ENCODE measurements at regions not wholly inside any gene's neighbourhood (a gene's known extent, or its start where the extent isn't known, plus 50 kb on each side); places are given as distances from the start of the nearest gene placed in this dataset.
"Not testable (repeated sequence)": the region's sequence is repeated elsewhere in the genome, so short reads cannot be mapped to it uniquely, and the experiment has no call there.

DNA sequence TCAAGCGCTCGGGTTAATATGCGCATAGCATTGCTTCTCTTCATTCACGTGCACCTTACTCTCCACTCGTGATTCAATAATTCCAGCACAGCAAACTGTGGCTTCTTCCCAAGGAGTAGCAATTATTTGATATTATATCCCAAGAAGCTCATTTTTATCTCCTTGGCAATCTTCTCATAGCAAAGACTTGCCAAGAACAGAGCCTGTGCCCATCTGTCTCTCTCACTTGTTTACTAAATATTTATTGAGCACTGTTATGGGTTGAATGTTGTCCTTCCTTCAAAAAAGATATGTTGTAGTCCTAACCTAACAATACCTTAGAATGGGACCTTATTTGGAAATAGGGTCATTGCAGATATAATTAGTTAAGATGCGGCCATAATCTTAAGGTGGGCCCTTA is 233.7 kb downstream of the TFCP2L1 start:
- H3K27ac ChIP-seq (ENCODE audit: low read depth, low read length): no peak overlapping the region
- WGBS, 3 donors: 72 to 80% (median 76%) methylated on average over 6 of the region's 6 CpGs

DNA sequence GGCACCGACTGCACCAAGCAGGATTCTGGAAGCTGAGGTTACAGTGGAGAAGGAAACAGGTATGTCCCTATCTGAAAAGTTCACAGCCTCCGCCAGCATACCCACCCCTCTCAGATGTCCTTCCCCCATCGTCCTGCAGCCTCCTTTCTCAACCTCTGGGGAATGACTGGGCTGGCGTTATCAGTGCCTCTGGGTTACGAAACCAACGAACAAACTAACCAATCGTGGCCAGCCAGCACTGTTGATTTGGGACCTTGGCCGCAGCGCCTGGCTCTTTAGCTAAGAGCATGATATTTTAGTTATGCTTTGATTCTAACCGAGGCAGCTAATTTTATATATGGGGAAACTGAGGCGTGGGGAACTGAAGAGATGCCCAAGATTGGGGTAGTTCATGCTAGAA is 233.0 kb downstream of the TFCP2L1 start:
- WGBS, 3 donors: 56 to 71% (median 69%) methylated on average over 11 of the region's 11 CpGs
- H3K27ac ChIP-seq (ENCODE audit: low read depth, low read length): no peak overlapping the region

DNA sequence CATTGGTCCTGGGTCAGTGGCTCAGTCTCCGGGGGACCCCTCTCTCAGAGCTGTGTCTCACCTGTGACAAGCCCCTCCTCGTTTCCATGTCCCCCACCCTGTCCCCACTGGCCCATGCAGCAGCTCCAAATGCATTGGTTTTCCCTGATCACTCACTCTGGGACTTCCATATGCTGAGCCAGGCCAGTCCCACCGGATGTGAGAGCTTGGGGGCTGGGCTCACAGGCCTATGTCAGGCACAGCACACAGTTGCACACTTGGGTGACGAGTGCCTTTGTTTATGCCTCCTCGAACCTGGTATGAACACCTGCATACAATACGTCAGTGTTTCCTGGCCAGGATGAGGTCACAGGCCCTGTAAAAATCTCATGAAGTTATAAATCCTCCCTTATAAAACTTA is 232.5 kb downstream of the TFCP2L1 start:
- WGBS, 3 donors: 57 to 69% (median 68%) methylated on average over 6 of the region's 6 CpGs
- H3K27ac ChIP-seq (ENCODE audit: low read depth, low read length): no peak overlapping the region

DNA sequence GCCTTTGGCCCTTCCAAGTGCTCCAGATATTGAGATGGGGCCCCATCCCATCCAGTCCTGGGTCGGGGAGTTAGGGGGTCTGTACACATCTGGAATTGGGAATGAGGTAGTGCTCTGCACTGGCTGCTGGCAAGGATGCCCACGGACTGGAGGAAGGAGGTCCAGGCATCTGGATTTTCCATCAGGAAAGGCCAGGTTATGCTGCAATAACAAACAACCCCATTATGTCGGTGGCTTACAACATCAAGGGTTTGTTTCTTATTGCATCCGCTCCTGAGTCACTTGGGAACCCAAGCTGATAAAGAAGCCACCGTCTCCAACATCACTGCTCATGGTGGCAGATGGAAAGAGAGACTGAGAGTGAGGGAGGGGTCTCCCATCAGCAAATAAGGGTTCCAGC is 229.9 kb downstream of the TFCP2L1 start:
- no peak overlapping the region for H3K27ac ChIP-seq (ENCODE audit: low read depth, low read length)
- 87 to 91% (median 91%) methylated on average over 5 of the region's 5 CpGs for WGBS, 3 donors

DNA sequence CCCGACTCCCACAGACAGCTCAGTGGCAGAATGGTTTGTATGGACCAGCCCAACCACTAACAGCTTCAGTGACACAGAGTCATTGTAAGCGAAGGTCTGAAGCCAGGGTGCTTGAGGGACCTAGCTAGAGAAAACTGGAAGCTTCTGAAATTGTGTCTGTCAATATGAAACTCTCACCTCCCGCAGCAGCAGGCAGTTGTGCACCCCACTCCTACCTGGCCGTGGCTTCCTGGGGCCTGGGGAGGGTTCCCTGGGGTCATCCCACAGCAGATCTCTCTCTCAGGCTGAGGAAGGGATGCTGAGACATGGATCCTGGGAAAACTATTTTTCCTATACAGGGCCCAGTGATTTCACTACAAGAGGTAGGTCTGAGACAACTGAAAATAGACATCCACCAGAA is 229.5 kb downstream of the TFCP2L1 start:
- H3K27ac ChIP-seq (ENCODE audit: low read depth, low read length): no peak overlapping the region
- WGBS, 3 donors: 82 to 88% (median 83%) methylated on average over 4 of the region's 4 CpGs

DNA sequence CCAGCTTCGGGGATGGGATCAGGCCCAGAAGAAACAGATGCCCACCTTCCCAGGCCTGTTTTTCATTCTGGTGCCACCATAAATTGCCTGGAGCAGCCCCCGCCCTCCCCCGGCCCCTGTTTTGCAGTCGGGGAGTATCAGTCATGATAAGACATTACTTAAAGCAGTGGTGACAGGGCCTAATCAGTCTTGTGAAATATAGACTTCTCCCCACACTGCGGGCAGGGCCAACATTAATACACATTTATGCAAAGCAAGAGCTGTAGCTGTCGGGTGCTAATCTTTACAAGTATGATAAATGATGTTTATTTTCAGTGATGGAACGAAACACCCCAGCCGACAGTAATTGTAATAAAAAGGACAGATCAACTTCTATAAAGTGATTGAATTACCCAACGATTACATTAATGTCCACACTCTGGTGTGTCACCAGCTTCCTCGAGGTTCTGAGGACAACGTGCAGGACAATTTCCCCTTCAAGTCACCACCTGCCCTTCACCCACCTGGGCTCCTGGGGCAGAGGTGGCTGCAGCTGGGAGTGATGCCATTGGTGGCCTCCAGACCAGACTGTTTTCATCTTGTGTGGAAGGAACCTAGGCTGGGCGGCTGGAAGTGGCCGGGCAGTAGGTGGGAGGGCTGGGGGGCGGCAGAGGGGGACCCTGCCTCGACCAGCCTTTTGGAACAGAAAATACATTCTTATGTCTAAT is 226.0 kb downstream of the TFCP2L1 start:
- H3K27ac ChIP-seq (ENCODE audit: low read depth, low read length): no peak overlapping the region
- 35 to 84% (median 77%) methylated on average over 15 of the region's 15 CpGs for WGBS, 3 donors

DNA sequence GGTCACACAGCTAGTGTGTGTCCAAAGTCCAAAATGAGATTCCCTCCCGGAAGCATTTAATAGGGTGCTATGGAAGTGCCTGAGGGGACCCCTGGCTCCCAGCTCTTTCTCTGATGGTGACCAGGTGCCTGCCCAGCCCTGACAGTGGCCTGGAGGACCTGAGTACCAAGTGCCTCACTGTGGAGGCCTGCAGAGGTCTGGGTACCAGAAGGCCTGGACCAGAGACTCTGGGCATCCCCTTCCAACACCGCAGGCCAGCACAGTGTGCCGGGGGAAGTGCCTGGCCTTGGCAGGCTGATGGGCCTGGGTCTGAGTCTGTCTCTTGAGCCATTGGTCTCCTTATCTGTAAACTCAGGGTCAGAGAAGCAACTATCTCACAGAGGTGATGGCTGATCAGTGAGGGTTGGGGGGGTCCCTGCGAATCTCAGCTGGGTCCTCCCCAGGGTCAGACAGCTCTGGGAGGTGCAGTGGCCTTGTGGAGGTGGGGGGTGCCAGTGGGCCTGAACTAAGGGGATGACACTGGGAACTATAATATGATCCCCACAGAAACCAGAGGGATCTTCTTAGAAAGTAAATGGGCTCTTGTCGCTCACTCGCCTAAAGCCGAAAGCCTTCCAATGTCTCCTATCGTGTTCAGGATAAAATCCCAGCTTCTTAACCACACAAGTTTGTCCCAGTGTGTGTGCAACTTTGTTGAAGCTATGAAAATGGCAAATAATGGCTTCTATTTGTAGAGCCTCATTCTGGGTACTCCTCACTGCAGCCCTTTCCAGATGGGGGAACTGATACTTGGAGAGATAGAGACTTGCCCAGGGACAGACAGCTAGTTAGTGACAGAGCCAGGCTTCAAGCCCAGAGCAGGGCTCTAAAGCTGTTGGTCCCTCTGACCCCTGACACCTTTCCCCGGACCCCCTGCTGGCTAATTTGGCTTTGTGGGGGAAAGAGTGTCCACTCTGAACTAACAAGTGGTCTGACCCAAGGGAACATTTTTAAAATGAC is 225.1 kb downstream of the TFCP2L1 start:
- 87 to 89% (median 88%) methylated on average over 9 of the region's 9 CpGs for WGBS, 3 donors
- no peak overlapping the region for H3K27ac ChIP-seq (ENCODE audit: low read depth, low read length)

DNA sequence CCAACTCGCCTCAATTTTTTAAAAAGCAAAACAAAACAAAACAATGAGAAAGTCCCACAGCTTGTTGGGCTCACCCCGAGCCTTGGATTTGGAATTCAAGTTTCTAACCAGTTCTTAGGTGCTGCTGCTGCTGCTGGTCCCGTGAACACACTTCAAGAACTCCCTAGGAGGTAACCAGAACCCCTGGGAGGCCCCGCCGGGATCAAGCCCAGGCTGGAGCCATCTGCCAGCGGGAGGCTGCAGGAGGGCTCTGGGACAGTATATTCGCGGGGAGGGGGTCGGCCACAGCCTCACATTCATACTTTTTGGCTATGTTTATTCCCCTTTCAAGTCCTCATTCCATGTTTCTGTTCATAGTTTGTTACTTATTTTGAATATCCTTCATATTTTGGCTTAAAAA is 223.4 kb downstream of the TFCP2L1 start:
- WGBS, 3 donors: 68 to 90% (median 73%) methylated on average over 9 of the region's 9 CpGs
- H3K27ac ChIP-seq (ENCODE audit: low read depth, low read length): no peak overlapping the region

DNA sequence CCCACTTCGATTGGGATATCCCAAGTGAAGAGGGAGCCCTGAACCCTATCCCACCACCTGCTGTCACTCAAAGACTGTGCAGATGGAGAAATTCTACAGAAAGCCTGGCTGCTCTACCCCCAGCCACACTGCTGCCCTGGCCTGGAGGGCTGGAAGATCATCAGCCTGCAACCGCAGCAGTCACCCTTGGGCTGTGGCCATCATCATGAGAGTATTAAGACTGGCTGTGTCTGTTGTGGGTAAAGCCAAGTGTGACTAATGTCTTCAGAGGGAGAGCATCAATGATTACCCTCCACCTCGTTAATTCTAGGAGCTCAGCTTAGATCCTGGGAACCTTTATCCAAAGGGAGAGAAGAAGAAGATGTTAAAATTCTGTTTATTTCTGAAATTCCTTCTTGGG is 221.5 kb downstream of the TFCP2L1 start:
- WGBS, 3 donors: 65 to 92% (median 77%) methylated on average over 3 of the region's 3 CpGs
- H3K27ac ChIP-seq (ENCODE audit: low read depth, low read length): no peak overlapping the region

DNA sequence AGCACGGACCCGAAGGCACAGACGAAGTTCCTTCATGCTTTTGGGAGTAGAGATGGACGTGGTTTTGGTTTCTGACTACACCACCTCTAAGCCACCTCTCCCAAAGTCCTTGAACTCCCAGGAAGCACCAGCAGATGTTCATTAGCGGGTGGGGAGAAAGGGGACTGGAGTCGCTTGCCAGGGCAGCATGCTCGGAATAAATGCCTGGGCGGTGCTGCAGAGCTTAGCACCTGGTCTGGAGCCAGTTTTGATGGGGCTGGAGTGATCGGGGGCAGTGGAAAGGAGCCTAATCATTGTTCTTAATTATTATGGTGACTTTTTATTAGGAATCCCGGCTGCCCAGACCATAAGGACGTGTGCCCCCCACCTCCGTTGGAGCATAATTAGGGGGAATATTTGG is 220.8 kb downstream of the TFCP2L1 start:
- no peak overlapping the region for H3K27ac ChIP-seq (ENCODE audit: low read depth, low read length)
- 84 to 88% (median 85%) methylated on average over 8 to 12 of the region's 12 CpGs for WGBS, 3 donors

DNA sequence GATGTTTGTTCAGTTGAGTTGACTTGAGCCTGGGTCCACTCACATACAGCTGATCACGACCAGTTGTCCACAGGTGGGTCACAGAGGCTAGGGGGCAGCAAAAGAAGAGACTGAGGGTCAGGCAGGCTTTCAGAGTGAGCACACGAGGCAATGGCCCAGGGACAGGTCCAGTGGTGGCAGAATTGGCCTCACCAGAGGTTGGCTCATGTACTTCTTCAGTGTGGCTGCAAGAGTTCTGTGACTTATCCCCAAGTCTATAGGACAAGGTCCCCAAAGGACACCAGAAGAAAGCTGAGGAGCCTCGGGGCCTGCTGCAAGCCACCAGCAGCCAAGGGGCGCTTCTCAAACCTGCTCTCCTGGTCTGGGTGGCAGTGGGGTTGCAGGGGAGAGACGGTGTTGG is 219.8 kb downstream of the TFCP2L1 start:
- H3K27ac ChIP-seq (ENCODE audit: low read depth, low read length): no peak overlapping the region
- 87 to 94% (median 89%) methylated on average over 3 to 5 of the region's 5 CpGs for WGBS, 3 donors

DNA sequence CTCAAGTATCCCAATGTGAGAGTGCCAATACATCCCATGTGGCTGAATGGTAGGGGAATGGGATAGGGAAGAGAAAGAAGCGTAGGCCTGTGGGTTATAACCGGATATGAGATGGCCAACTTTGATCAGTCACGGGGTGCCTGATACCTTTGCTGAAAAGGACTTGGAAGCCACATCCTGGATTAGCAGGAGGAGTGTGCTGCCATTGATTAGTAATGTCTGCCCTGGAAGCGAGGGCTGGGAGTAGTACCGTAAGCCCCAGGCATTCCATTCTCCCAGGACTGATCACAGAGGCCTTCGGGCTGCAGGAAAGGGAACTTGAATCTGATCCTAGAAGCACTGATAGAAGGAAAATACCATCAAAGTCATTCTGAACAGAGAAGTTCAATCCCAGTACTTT is 218.5 kb downstream of the TFCP2L1 start:
- no peak overlapping the region for H3K27ac ChIP-seq (ENCODE audit: low read depth, low read length)
- 84 to 91% (median 84%) methylated on average over 6 of the region's 6 CpGs for WGBS, 3 donors

DNA sequence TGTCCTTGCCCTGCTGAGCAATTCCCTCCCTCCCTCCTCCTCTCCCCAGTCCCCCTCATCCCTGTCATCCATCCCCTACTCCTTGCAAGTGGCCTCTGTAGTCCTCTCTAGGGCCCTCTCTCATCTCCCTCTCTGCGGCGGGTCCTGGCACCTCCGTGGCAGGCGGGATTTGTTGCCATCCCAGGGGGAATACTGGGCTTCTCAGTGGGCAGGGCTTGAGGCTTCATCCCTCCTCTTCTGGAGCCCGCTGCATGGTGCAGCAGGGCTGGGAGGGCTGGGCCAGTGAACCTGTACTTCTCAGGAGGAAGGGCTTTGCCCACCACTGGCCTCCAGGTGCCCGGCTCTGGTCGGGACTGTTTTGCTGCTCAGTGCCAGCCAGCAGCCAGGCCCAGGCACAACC is 216.2 kb downstream of the TFCP2L1 start:
- no peak overlapping the region for H3K27ac ChIP-seq (ENCODE audit: low read depth, low read length)
- 81 to 91% (median 84%) methylated on average over 7 of the region's 7 CpGs for WGBS, 3 donors

DNA sequence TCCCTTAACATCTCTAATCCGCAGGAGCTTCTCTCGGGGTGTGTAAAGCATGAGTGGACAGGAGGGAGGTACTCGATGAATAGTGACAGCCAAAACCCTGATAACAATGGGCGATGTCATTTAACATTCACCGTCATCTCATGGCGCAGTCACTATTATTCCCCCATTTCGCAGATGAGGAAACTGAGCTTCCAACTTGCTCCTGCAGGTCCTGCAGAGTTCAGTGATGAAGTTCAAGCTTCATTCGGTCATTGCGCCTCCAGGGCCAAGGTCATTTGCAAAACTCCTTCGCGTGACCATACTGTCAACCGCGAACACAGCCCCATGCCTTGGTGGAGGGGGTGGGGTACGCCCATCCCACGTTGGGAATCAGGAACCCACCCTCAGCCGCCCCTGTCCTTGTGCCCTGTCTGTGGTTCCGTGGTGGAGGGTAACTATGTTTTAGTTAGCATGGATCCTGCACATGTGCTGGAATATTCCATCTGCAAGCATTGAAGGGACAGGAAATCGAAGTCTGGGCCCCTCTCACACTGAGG is 215.5 kb downstream of the TFCP2L1 start:
- no peak overlapping the region for H3K27ac ChIP-seq (ENCODE audit: low read depth, low read length)
- 90 to 93% (median 92%) methylated on average over 18 of the region's 18 CpGs for whole genome bisulfite sequencing, 3 donors

DNA sequence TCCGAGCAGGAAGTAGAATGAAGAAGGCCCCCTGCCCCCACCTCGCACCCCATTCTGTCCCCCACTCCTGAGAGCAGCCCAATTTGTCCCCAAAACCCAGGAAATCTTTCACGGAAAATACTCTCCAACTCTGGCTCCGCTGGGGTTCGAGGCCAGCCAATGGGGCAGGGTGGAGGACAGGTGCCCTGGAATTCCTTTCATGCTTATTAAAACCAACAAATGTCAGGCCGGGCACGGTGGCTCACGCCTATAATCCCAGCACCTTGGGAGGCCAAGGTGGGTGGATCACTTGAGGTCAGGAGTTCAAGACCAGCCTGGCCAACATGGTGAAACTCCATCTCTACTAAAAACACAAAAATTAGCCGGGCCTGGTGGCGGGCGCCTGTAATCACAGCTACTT is 214.9 kb downstream of the TFCP2L1 start:
- WGBS, 3 donors: 92 to 93% (median 93%) methylated on average over 10 to 11 of the region's 11 CpGs

DNA sequence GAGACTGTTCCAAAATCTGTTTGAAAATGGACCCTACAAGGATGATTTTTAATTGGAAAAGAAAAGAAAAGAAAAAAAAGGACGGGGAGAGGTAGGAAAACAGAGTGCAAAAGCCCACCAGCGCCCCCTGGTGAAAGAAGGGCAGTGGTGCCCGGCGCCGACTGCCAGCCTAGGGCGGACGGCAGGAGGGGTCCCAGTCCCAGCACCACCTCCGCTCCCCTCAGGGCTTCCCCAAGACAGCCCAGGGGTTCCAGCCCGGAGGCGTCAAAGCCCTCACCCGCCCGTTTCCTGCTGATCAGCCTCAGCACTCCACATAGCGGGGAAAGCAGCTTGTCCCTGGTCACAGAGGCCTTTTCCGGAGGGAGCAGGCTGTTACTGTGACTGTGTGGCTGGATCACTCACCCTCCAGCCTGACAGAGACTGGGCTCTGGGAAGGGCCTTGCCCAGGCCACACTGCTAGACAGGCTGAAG is 213.9 kb downstream of the TFCP2L1 start:
- 10 to 13% (median 11%) methylated on average over 14 of the region's 14 CpGs for WGBS, 3 donors
- no peak overlapping the region for H3K27ac ChIP-seq (ENCODE audit: low read depth, low read length)

More for the DNA sequence above, 214.9 kb downstream of the TFCP2L1 start:
- H3K27ac ChIP-seq (ENCODE audit: low read depth, low read length): not testable (repeated sequence)

DNA sequence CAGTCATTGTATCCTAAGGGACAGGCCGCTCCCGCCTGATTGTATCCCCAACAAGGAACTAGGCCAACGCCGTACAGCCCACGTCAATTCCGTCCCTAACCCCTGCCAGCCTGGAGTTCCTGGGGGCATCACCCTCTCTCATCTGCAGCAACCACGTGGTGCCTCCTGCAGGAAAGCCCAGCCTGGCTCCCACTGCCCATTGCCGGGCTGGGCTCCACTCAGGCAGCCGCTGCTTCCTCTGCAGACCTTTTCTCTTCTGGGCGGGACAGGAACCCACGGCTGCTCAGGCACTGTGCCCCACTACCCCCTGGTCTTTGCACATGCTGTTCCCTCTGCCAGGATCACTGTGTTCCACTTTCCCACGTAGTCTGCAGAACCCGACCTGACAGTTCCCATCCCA is 212.2 kb downstream of the TFCP2L1 start:
- WGBS, 3 donors: 78 to 89% (median 82%) methylated on average over 13 of the region's 13 CpGs
- no peak overlapping the region for H3K27ac ChIP-seq (ENCODE audit: low read depth, low read length)

DNA sequence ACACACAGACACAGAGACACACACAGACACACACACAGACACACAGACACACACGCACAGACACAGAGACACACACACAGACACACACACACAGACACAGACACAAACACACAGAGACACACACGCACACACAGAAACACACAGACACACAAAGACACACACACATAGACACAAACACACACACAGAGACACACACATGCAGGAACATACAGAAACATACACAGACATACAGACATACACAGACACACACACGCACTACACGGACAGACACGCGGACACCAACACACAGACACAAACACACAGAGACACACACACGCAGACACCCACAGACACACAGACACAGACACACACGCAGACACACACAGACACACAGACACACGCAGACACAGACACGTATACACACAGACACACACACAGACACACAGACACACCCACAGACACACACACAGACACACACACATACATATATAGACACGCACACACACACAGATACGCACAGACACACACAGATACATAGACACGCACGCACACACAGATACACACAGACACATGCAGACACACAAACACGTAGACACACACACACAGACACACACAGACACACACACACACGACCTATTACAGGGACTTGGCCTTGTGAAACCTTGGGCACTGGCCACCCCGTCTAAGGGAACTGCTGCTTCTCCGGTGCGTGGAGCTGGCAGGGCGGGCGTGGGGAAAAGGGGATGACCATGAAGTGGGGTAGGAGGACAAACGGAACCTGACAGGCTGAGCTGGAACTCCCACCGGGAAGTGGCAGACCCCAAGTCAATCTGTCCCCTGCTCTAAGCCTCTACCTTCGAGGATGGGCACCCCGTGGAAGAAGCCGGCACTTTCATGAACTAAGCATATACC is 211.4 kb downstream of the TFCP2L1 start:
- WGBS, 3 donors: 87 to 89% (median 89%) methylated on average over 26 of the region's 26 CpGs
- no peak overlapping the region for H3K27ac ChIP-seq (ENCODE audit: low read depth, low read length)

Data from adipose tissue (tissue), 3 donors.